ENCODE measurements at regions not wholly inside any gene's neighbourhood (a gene's known extent, or its start where the extent isn't known, plus 50 kb on each side); places are given as distances from the start of the nearest gene placed in this dataset.

- no peak for TF ChIP-seq CTCF (IDR thresholded peaks at IDR 0.05; ENCODE audit: low read length)
- TF ChIP-seq EZH2 (IDR thresholded peaks at IDR 0.05; ENCODE audit: borderline replicate concordance, low read length): no peak
Measured at GRCh38 chr16:72511171-72511570, 339.2 kb upstream of the PMFBP1 start.

All from OCI-LY1 (cell line).